ENCODE measurements at regions not wholly inside any gene's neighbourhood (a gene's known extent, or its start where the extent isn't known, plus 50 kb on each side); places are given as distances from the start of the nearest gene placed in this dataset.
"Not testable (repeated sequence)": the region's sequence is repeated elsewhere in the genome, so short reads cannot be mapped to it uniquely, and the experiment has no call there.

- DNase-seq (ENCODE audit: low spot score): no peak
- H3K4me3 ChIP-seq (ENCODE audit: low read depth, low read length, poor library complexity, severe bottlenecking): no peak overlapping the region
- no peak for TF ChIP-seq EZH2phosphoT487 (IDR thresholded peaks at IDR 0.05; ENCODE audit: borderline replicate concordance, low read depth, low read length)
- no peak for TF ChIP-seq CTCF (conservative IDR thresholded peaks at IDR 0.05; ENCODE audit: low read length)
- no TSS peak for BruUV-seq (replicated peaks)
- H3K9me2 ChIP-seq (ENCODE audit: insufficient read depth, low read length): no peaks in the 10 kb centered on the region
- no peaks in the 10 kb centered on the region for H3K4me1 ChIP-seq (ENCODE audit: insufficient read depth, low read length, poor library complexity, severe bottlenecking)
- no peak overlapping the region for H2AFZ ChIP-seq (ENCODE audit: low read length)
- intact Hi-C loops (cut with micrococcal nuclease; ENCODE audit: unreplicated experiment): loop anchor here (1.0 to 5.0 kb wide), 2 partner anchors 110 to 199 kb away; partner anchors contain the start of gene ATP8A1
- no peaks in the 10 kb centered on the region for H3K9me3 ChIP-seq (ENCODE audit: low read length)
- no peaks in the 10 kb centered on the region for H3K36me3 ChIP-seq (ENCODE audit: insufficient read depth, low read length)
- no peak overlapping the region for H3K27ac ChIP-seq (ENCODE audit: low read depth, low read length, poor library complexity, severe bottlenecking)
- H3K79me2 ChIP-seq (ENCODE audit: insufficient read depth, low read depth, low read length): no peaks in the 10 kb centered on the region
- CTCF ChIA-PET (ENCODE audit: unreplicated experiment): interaction anchor here (1.1 kb wide), 1 partner anchor 199 kb away, joined by 7 read pairs; no protein-coding TSS in a partner anchor
- H4K20me1 ChIP-seq (ENCODE audit: insufficient read depth, low read length): no peaks in the 10 kb centered on the region
- POLR2A ChIA-PET: interaction anchor here (1.1 to 1.5 kb wide), 2 partner anchors 21 to 89 kb away, joined by 3 read pairs; no protein-coding TSS in a partner anchor
- no peak overlapping the region for H3K4me2 ChIP-seq (ENCODE audit: low read length)
These were observed 110.8 kb upstream of the ATP8A1 start for GRCh38 chr4:42767669-42768068.

GRCh38 chr4:42761804-42762203, 104.9 kb upstream of the ATP8A1 start:
- H3K9me2 ChIP-seq (ENCODE audit: insufficient read depth, low read length): no peaks in the 10 kb centered on the region
- CTCF ChIA-PET (ENCODE audit: unreplicated experiment): no interaction called here
- POLR2A ChIA-PET: no interaction called here
- no peaks in the 10 kb centered on the region for H3K79me2 ChIP-seq (ENCODE audit: insufficient read depth, low read depth, low read length)
- H3K9me3 ChIP-seq (ENCODE audit: low read length): no peaks in the 10 kb centered on the region
- no TSS peak for BruUV-seq (replicated peaks)
- TF ChIP-seq CTCF (conservative IDR thresholded peaks at IDR 0.05; ENCODE audit: low read length): no peak
- TF ChIP-seq EZH2phosphoT487 (IDR thresholded peaks at IDR 0.05; ENCODE audit: borderline replicate concordance, low read depth, low read length): no peak
- H4K20me1 ChIP-seq (ENCODE audit: insufficient read depth, low read length): no peaks in the 10 kb centered on the region
- DNase-seq (ENCODE audit: low spot score): no peak
- no peak overlapping the region for H3K4me2 ChIP-seq (ENCODE audit: low read length)
- no peak overlapping the region for H3K4me3 ChIP-seq (ENCODE audit: low read depth, low read length, poor library complexity, severe bottlenecking)
- H3K27ac ChIP-seq (ENCODE audit: low read depth, low read length, poor library complexity, severe bottlenecking): no peak overlapping the region
- intact Hi-C loops (cut with micrococcal nuclease; ENCODE audit: unreplicated experiment): no loop called here
- no peaks in the 10 kb centered on the region for H3K36me3 ChIP-seq (ENCODE audit: insufficient read depth, low read length)
- no peaks in the 10 kb centered on the region for H3K4me1 ChIP-seq (ENCODE audit: insufficient read depth, low read length, poor library complexity, severe bottlenecking)
- H2AFZ ChIP-seq (ENCODE audit: low read length): no peak overlapping the region

- intact Hi-C loops (cut with micrococcal nuclease; ENCODE audit: unreplicated experiment); DNase-seq (ENCODE audit: low spot score); H3K9me2 ChIP-seq (ENCODE audit: insufficient read depth, low read length); BruUV-seq (replicated peaks); CTCF ChIA-PET (ENCODE audit: unreplicated experiment); H3K4me1 ChIP-seq (ENCODE audit: insufficient read depth, low read length, poor library complexity, severe bottlenecking); H4K20me1 ChIP-seq (ENCODE audit: insufficient read depth, low read length); H3K27ac ChIP-seq (ENCODE audit: low read depth, low read length, poor library complexity, severe bottlenecking); H2AFZ ChIP-seq (ENCODE audit: low read length); H3K4me3 ChIP-seq (ENCODE audit: low read depth, low read length, poor library complexity, severe bottlenecking); H3K9me3 ChIP-seq (ENCODE audit: low read length); H3K79me2 ChIP-seq (ENCODE audit: insufficient read depth, low read depth, low read length); H3K4me2 ChIP-seq (ENCODE audit: low read length); H3K36me3 ChIP-seq (ENCODE audit: insufficient read depth, low read length): not testable (repeated sequence)
- POLR2A ChIA-PET: interaction anchor here (1.1 kb wide), 1 partner anchor 26 kb away, joined by 3 read pairs; no protein-coding TSS in a partner anchor
These were observed 98.1 kb upstream of the ATP8A1 start for GRCh38 chr4:42754965-42755364.
